MCF 10A (cell line): ENCODE measurements at regions not wholly inside any gene's neighbourhood (a gene's known extent, or its start where the extent isn't known, plus 50 kb on each side); places are given as distances from the start of the nearest gene placed in this dataset.

Experiments used
- BruUV-seq: library from RNA; stranded (reverse); fragments of 400-500 nt; replicated peaks from 2 replicates; lab custom pipeline; 2021; lab: Mats Ljungman, UMichigan
- CTCF ChIA-PET: fragments of 300-600 bp; sonication (Branson Sonifier 250); formaldehyde crosslinking; extraction: SDS; loops from one replicate; lab custom pipeline; 2021; ENCODE audit warnings: antibody characterized with exemption, inconsistent platforms; lab: Yijun Ruan, JAX
- POLR2A ChIA-PET: fragments of 300-600, 350-650 bp; sonication (Branson Sonifier 250); formaldehyde crosslinking; extraction: SDS; loops from one replicate; lab custom pipeline; 2020; ENCODE audit warnings: antibody characterized with exemption, inconsistent platforms; lab: Yijun Ruan, JAX
- DNase-seq: peaks from one replicate; pipeline ENCODE4 v3.0.0-alpha.2; 2018; ENCODE audit not compliant: unreplicated experiment
- H3K27ac Mint-ChIP-seq: one replicate; pipeline ENCODE4 v1.8.0; 2022; ENCODE audit warnings: mild to moderate bottlenecking, low read depth, mixed read lengths; ENCODE audit not compliant: unreplicated experiment
- H3K27me3 Mint-ChIP-seq: one replicate; pipeline ENCODE4 v1.8.0; 2022; ENCODE audit warnings: mixed read lengths; ENCODE audit not compliant: insufficient read depth, unreplicated experiment
- H3K36me3 Mint-ChIP-seq: one replicate; pipeline ENCODE4 v1.8.0; 2022; ENCODE audit warnings: mild to moderate bottlenecking, moderate library complexity, mixed read lengths; ENCODE audit not compliant: insufficient read depth, unreplicated experiment
- H3K4me1 Mint-ChIP-seq: one replicate; pipeline ENCODE4 v1.8.0; 2022; ENCODE audit warnings: mixed read lengths; ENCODE audit not compliant: insufficient read depth, unreplicated experiment
- H3K4me3 Mint-ChIP-seq: one replicate; pipeline ENCODE4 v1.8.0; 2022; ENCODE audit warnings: mild to moderate bottlenecking, moderate library complexity, mixed read lengths; ENCODE audit not compliant: unreplicated experiment
- H3K9me3 Mint-ChIP-seq: one replicate; pipeline ENCODE4 v1.8.0; 2022; ENCODE audit warnings: mixed read lengths; ENCODE audit not compliant: unreplicated experiment
- intact Hi-C: fragments of 100-400 bp; cut with micrococcal nuclease; formaldehyde crosslinking; loops from 2 replicates; pipeline ENCODE4 v1.14.1; 2022
- TF ChIP-seq, protein P1 (sequence below): fragments of 200-600 bp; IDR thresholded peaks from one replicate; pipeline ENCODE4 v1.8.0; 2022; ENCODE audit warnings: antibody characterized with exemption, mild to moderate bottlenecking; ENCODE audit not compliant: unreplicated experiment

DNA sequence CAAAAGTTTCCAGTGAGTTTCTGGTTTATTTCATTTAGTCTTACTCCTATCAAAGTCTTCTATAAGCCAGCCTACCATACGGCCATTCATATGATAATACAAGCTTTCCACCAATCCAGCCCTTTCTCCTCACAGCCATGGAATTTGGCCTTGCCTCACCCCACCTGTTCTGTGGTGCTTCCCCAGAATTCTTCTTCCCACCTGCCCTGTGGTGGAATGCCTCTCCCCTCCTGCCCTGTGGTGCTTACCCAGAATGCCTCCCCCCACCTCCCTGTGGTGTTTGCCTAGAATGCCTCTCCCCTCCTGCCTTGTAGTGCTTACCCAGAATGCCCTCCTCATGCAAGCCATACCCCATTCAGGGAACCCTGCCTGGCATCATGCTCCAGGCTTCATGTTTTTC lies 90.3 kb upstream of the APC start:
- POLR2A ChIA-PET: no interaction called here
- TF ChIP-seq, protein P1, sequence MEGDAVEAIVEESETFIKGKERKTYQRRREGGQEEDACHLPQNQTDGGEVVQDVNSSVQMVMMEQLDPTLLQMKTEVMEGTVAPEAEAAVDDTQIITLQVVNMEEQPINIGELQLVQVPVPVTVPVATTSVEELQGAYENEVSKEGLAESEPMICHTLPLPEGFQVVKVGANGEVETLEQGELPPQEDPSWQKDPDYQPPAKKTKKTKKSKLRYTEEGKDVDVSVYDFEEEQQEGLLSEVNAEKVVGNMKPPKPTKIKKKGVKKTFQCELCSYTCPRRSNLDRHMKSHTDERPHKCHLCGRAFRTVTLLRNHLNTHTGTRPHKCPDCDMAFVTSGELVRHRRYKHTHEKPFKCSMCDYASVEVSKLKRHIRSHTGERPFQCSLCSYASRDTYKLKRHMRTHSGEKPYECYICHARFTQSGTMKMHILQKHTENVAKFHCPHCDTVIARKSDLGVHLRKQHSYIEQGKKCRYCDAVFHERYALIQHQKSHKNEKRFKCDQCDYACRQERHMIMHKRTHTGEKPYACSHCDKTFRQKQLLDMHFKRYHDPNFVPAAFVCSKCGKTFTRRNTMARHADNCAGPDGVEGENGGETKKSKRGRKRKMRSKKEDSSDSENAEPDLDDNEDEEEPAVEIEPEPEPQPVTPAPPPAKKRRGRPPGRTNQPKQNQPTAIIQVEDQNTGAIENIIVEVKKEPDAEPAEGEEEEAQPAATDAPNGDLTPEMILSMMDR: no peak
- Mint-ChIP-seq H3K4me1 (peaks cover 5% of the 10 kb centered on the region), H3K27ac (no peak overlapping the region), H3K27me3 (no peaks in the 10 kb centered on the region), H3K4me3 (no peak overlapping the region), H3K9me3 (no peaks in the 10 kb centered on the region), H3K36me3 (no peaks in the 10 kb centered on the region)
- BruUV-seq: no TSS peak
- DNase-seq: no peak
- CTCF ChIA-PET: no interaction called here
- intact Hi-C loops: no loop called here

DNA sequence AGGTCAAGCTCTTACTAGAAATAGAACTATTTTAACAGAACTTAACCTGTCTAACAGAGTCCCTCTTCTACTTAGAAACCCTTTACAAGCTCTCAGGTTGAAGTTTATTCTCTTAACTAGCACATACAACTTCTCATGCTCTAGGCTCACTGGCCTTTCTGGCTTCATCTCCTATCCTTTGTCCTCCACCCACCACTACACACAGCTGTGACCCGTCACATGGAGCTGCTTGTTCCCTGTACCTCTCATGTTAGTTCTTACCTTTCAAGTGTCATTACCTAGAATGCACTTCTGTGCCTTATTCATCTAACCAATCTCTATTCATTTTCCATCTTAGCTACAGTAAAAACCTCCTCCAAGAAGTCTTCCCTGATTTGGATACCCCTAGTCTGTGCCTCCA lies 89.4 kb upstream of the APC start:
- DNase-seq: no peak
- no peaks in the 10 kb centered on the region for H3K9me3 Mint-ChIP-seq
- H3K4me3 Mint-ChIP-seq: no peak overlapping the region
- H3K36me3 Mint-ChIP-seq: no peaks in the 10 kb centered on the region
- BruUV-seq: no TSS peak
- TF ChIP-seq, protein P1: no peak
- intact Hi-C loops: no loop called here
- peaks cover 5% of the 10 kb centered on the region for H3K4me1 Mint-ChIP-seq
- H3K27me3 Mint-ChIP-seq: no peaks in the 10 kb centered on the region
- ChIA-PET POLR2A (interaction anchor here (1.4 kb wide), 1 partner anchor 53 kb away, joined by 4 read pairs; no protein-coding TSS in a partner anchor), CTCF (no interaction called here)
- no peak overlapping the region for H3K27ac Mint-ChIP-seq

DNA sequence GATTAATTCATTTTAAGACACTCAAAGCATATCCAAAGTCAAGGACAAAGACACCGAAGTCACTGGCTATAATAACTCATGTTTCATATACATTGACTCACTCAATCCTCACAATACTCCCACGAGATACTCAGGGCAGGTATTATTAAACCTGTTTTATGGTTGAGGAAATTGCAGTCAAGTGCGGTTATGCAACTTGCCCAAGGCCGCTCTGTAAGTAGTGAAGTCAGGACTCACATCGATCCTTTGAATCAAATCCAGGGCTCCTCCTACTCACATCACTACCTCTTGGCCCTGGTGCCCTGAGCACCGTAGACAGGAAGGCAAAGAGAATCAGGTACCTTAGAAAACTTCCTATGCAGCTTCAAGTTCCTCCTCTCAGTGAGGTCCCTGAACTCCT lies 87.8 kb upstream of the APC start:
- no peak overlapping the region for H3K27ac Mint-ChIP-seq
- ChIA-PET POLR2A (interaction anchor here (1.5 kb wide), 1 partner anchor 18 kb away, joined by 4 read pairs; no protein-coding TSS in a partner anchor), CTCF (interaction anchor here (1.0 to 1.5 kb wide), 2 partner anchors 22 to 102 kb away, joined by 3 read pairs; no protein-coding TSS in a partner anchor)
- no TSS peak for BruUV-seq
- intact Hi-C loops: no loop called here
- no peak overlapping the region for H3K4me3 Mint-ChIP-seq
- no peaks in the 10 kb centered on the region for H3K36me3 Mint-ChIP-seq
- H3K9me3 Mint-ChIP-seq: no peaks in the 10 kb centered on the region
- no peaks in the 10 kb centered on the region for H3K27me3 Mint-ChIP-seq
- peak; percentile 88 for DNase-seq
- TF ChIP-seq, protein P1: no peak
- peaks cover 5% of the 10 kb centered on the region for H3K4me1 Mint-ChIP-seq

GRCh38 chr5:112653638-112654205 lies 84.0 kb upstream of the APC start:
- Mint-ChIP-seq H3K4me3 (no peak overlapping the region), H3K9me3 (no peaks in the 10 kb centered on the region), H3K4me1 (peaks cover 5% of the 10 kb centered on the region), H3K27ac (no peak overlapping the region), H3K36me3 (no peaks in the 10 kb centered on the region), H3K27me3 (no peaks in the 10 kb centered on the region)
- TF ChIP-seq, protein P1: no peak
- DNase-seq: no peak
- ChIA-PET POLR2A (no interaction called here), CTCF (interaction anchor here (0.7 kb wide), 1 partner anchor 149 kb away, joined by 4 read pairs; no protein-coding TSS in a partner anchor)
- BruUV-seq: no TSS peak
- intact Hi-C loops: no loop called here
